ENCODE measurements at regions not wholly inside any gene's neighbourhood (a gene's known extent, or its start where the extent isn't known, plus 50 kb on each side); places are given as distances from the start of the nearest gene placed in this dataset.

DNA sequence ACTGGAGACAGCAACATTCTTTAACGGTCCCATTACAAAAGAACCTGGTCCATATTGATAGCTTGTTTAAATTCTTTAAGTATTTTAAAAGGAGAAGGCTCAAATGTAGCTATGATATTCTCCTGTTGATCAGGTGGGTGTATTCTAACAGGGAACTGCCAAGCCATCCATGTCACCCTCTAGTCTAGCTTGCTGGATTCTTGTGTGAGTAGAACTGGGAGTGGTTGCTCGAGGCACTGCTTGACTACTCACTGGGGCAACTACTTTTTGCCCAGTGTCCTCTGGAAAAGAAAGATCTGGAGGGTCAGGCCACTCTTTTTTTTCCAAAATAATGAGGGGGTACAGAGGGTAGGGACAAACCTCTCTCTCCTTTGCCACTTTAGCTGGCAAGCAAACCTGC, 155.1 kb downstream of the ZNF518B start:
- TF ChIP-seq, protein P1, sequence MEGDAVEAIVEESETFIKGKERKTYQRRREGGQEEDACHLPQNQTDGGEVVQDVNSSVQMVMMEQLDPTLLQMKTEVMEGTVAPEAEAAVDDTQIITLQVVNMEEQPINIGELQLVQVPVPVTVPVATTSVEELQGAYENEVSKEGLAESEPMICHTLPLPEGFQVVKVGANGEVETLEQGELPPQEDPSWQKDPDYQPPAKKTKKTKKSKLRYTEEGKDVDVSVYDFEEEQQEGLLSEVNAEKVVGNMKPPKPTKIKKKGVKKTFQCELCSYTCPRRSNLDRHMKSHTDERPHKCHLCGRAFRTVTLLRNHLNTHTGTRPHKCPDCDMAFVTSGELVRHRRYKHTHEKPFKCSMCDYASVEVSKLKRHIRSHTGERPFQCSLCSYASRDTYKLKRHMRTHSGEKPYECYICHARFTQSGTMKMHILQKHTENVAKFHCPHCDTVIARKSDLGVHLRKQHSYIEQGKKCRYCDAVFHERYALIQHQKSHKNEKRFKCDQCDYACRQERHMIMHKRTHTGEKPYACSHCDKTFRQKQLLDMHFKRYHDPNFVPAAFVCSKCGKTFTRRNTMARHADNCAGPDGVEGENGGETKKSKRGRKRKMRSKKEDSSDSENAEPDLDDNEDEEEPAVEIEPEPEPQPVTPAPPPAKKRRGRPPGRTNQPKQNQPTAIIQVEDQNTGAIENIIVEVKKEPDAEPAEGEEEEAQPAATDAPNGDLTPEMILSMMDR (IDR thresholded peaks at IDR 0.05): no peak
- no peak for TF ChIP-seq POLR2A (IDR thresholded peaks at IDR 0.05)
